ENCODE measurements at regions not wholly inside any gene's neighbourhood (a gene's known extent, or its start where the extent isn't known, plus 50 kb on each side); places are given as distances from the start of the nearest gene placed in this dataset.
A peak's percentile ranks its signal among the peaks of the same experiment; 100 is the strongest.

DNA sequence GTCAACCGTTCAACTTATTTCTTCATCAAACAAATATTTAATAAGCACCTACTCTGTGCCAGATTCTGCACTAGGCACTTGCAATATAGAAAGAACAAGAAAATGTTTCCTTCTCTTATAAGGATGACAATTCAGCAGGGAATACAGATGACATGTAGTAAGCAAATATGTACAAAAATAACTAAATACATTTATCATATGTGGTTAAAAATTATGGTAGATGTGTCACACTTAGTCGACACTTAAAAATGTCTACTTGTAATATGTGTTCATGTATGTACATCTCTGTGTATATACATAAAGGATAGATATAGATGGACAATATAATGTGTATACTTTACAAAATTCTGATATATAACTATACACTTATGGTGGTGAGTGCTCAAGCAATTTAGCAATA, 417.0 kb upstream of the MEF2C start:
- Histone ChIP-seq H3K27ac (no peak overlapping the region), H3K4me3 (no peak overlapping the region), H3K27me3 (no peaks in the 10 kb centered on the region), H3K4me1 (no peaks in the 10 kb centered on the region), H3K36me3 (no peaks in the 10 kb centered on the region), H3K9me3 (no peaks in the 10 kb centered on the region)
- TF ChIP-seq, protein P1, sequence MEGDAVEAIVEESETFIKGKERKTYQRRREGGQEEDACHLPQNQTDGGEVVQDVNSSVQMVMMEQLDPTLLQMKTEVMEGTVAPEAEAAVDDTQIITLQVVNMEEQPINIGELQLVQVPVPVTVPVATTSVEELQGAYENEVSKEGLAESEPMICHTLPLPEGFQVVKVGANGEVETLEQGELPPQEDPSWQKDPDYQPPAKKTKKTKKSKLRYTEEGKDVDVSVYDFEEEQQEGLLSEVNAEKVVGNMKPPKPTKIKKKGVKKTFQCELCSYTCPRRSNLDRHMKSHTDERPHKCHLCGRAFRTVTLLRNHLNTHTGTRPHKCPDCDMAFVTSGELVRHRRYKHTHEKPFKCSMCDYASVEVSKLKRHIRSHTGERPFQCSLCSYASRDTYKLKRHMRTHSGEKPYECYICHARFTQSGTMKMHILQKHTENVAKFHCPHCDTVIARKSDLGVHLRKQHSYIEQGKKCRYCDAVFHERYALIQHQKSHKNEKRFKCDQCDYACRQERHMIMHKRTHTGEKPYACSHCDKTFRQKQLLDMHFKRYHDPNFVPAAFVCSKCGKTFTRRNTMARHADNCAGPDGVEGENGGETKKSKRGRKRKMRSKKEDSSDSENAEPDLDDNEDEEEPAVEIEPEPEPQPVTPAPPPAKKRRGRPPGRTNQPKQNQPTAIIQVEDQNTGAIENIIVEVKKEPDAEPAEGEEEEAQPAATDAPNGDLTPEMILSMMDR (IDR thresholded peaks at IDR 0.05): no peak
- no peak for TF ChIP-seq POLR2A (IDR thresholded peaks at IDR 0.05)
- no peak for TF ChIP-seq POLR2AphosphoS5 (IDR thresholded peaks at IDR 0.05)
- TF ChIP-seq EP300 (IDR thresholded peaks at IDR 0.05): no peak
- ATAC-seq: no peak
- 72 to 78% methylated on average over 2 of the region's 2 CpGs for WGBS, 2 donors (ENCODE audit: low coverage in 1 of 2)

DNA sequence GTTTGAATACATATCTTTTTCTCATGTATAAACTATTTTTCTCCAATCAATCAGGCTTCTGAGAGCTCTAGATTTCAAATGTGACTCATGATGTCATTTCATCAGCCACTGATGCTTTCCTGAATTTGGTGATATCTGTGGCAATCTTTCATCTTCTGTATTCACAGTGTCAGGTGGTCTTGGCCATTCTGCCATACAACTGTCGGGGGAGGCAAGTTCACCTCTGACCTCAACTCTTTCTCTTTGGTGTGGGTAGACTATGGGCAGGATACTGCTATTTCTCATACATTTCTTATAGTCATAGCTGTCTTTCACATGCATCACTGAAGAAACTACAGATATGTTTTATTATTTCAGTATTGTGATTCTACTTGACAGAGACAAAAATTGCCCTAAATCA, 414.1 kb upstream of the MEF2C start:
- Histone ChIP-seq H3K4me1 (no peaks in the 10 kb centered on the region), H3K36me3 (no peaks in the 10 kb centered on the region), H3K27me3 (no peaks in the 10 kb centered on the region), H3K27ac (no peak overlapping the region), H3K4me3 (no peak overlapping the region), H3K9me3 (no peaks in the 10 kb centered on the region)
- WGBS, 2 donors (ENCODE audit: low coverage in 1 of 2): 93% methylated on average over 1 of the region's 1 CpG; no CpG with 5 or more reads in 1 of the 2 donors
- no peak for ATAC-seq
- TF ChIP-seq POLR2A (IDR thresholded peaks at IDR 0.05) (no peak), POLR2AphosphoS5 (IDR thresholded peaks at IDR 0.05) (no peak)

DNA sequence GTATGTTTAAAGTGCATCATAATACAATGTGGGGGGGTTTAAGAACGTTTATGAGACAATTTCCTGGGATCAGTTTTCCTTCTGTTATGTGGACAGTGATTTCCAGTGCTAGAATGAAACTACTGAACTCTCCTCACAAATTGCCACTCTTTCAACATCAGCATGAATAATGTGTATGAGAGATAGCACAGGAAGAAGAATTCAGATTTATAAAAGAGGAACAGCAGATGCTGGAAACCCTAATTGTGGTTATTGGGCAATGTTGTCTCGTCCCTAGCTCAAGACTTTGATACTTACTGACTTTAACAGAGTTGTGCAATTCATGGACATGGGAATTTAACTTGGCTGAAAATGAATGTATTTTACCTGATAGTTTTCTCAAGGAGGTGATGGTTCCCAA, 410.8 kb upstream of the MEF2C start:
- Histone ChIP-seq H3K4me3 (no peak overlapping the region), H3K9me3 (no peaks in the 10 kb centered on the region), H3K27ac (no peak overlapping the region), H3K36me3 (no peaks in the 10 kb centered on the region), H3K4me1 (no peaks in the 10 kb centered on the region), H3K27me3 (no peaks in the 10 kb centered on the region)
- peak; percentile 25 for ATAC-seq
- TF ChIP-seq POLR2A (IDR thresholded peaks at IDR 0.05): no peak
- TF ChIP-seq POLR2AphosphoS5 (IDR thresholded peaks at IDR 0.05): no peak
- no peak for TF ChIP-seq EP300 (IDR thresholded peaks at IDR 0.05)
- TF ChIP-seq, protein P1 (IDR thresholded peaks at IDR 0.05): no peak
- WGBS, 2 donors (ENCODE audit: low coverage in 1 of 2): 54% methylated on average over 2 of the region's 2 CpGs

DNA sequence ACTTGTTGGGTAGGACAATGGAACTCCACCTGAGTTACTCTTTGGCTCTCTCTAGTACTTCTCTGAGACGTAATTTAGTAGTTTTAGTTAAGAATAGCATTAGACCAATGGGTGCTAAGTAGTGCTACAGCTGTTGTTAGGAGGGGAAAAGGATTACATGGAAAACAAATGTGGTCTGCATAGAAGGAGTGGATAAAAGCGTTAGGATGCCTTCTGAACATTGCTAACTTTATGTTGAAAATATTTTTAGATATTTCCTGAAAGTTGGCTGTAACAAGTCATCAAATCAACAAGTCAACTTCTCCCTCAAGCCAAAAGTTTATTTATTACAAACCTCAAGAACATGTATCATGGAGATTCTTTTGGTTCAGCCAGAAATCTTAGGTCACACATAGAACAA, 409.5 kb upstream of the MEF2C start:
- no peaks in the 10 kb centered on the region for H3K27me3 ChIP-seq
- WGBS, 2 donors (ENCODE audit: low coverage in 1 of 2): 85 to 89% methylated on average over 2 of the region's 2 CpGs
- no peaks in the 10 kb centered on the region for H3K9me3 ChIP-seq
- H3K4me1 ChIP-seq: no peaks in the 10 kb centered on the region
- no peak overlapping the region for H3K4me3 ChIP-seq
- ATAC-seq: no peak
- H3K36me3 ChIP-seq: no peaks in the 10 kb centered on the region
- H3K27ac ChIP-seq: no peak overlapping the region
- TF ChIP-seq POLR2AphosphoS5 (IDR thresholded peaks at IDR 0.05): no peak

DNA sequence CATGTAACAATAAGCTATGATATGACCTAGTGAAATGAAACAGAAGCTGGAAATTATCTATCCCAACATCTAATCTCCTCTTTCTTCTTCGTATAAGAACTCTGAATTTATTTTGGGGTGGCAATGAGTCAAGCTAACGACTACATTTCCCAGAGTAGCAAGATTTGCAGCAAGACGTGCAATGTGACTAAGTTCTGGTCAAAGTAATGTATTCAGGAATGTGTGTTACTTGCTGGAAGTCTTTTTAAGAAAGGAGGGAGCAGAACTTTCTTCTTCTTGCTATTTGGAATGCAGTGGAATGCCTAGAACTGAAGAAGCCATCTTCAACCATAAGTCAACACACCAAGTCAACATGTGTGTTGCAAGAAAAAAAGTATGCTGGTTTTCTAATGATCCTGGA, 406.6 kb upstream of the MEF2C start:
- no peaks in the 10 kb centered on the region for H3K9me3 ChIP-seq
- no peaks in the 10 kb centered on the region for H3K4me1 ChIP-seq
- 24 to 61% methylated on average over 2 to 3 of the region's 3 CpGs for WGBS, 2 donors (ENCODE audit: low coverage in 1 of 2)
- no peaks in the 10 kb centered on the region for H3K36me3 ChIP-seq
- no peaks in the 10 kb centered on the region for H3K27me3 ChIP-seq
- H3K4me3 ChIP-seq: no peak overlapping the region
- no peak for ATAC-seq
- TF ChIP-seq EP300 (IDR thresholded peaks at IDR 0.05): no peak
- TF ChIP-seq POLR2AphosphoS5 (IDR thresholded peaks at IDR 0.05): no peak
- no peak for TF ChIP-seq POLR2A (IDR thresholded peaks at IDR 0.05)
- TF ChIP-seq, protein P1 (IDR thresholded peaks at IDR 0.05): no peak
- H3K27ac ChIP-seq: no peak overlapping the region

DNA sequence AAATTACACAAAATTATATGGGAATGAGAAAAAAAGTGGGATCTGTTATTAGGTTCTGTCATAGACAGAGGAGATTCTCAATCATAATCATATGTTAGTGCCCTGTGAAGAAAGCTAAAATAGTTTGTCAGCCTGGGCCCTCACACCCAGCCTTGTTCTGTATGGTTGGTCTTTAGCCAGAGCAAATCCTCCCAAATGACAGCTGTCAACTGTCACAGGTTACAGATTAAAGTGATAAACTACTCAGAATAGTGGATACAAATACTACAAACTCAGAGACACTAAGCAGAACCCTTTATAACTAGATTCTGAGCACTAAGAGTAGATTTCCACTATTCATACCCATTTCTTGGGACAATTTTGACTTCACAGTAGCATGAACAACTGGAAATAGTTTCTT, 405.0 kb upstream of the MEF2C start:
- Histone ChIP-seq H3K36me3 (no peaks in the 10 kb centered on the region), H3K4me1 (no peaks in the 10 kb centered on the region), H3K4me3 (no peak overlapping the region), H3K27me3 (no peaks in the 10 kb centered on the region), H3K27ac (no peak overlapping the region), H3K9me3 (no peaks in the 10 kb centered on the region)
- ATAC-seq: no peak
- no peak for TF ChIP-seq POLR2A (IDR thresholded peaks at IDR 0.05)
- TF ChIP-seq, protein P1 (IDR thresholded peaks at IDR 0.05): no peak
- no peak for TF ChIP-seq POLR2AphosphoS5 (IDR thresholded peaks at IDR 0.05)
- no peak for TF ChIP-seq EP300 (IDR thresholded peaks at IDR 0.05)
